ENCODE measurements at regions not wholly inside any gene's neighbourhood (a gene's known extent, or its start where the extent isn't known, plus 50 kb on each side); places are given as distances from the start of the nearest gene placed in this dataset.
"Not testable (repeated sequence)": the region's sequence is repeated elsewhere in the genome, so short reads cannot be mapped to it uniquely, and the experiment has no call there.

DNA sequence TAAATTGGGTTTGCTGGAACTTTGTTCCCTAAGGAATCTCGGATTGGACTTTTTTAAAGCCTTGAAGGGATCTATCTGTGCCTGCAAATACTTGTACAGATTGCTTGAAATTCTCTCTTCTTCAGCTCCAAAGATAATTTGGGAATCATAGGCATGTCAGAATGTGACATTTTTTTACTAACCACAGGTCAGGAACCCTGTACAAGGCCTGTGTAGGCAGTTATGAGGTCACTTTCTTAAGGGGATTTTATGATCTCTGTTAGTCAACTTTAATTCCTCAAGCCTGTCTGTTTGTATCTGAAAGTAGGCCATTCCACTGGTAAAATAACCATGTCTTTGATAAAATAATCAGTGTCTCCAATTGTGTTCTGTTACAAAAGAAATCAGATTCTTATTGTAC lies 369.9 kb upstream of the NPAP1 start:
- H3K9me3 ChIP-seq; H3K27ac ChIP-seq (ENCODE audit: low read length); H3K27ac Mint-ChIP-seq; DNase-seq; H3K4me1 ChIP-seq (ENCODE audit: control insufficient read depth in 1 of 2, extremely low read depth in 1 of 2, insufficient read depth in 2 of 2, low read length in 2 of 2); H3K27me3 ChIP-seq (replicated peaks in 1 of 2; ENCODE audit: control insufficient read depth in 2 of 2, extremely low read depth in 1 of 2, insufficient read depth in 2 of 2, low read length in 1 of 2); H3K4me1 Mint-ChIP-seq; POLR2A ChIA-PET; H3K36me3 Mint-ChIP-seq; H3K27me3 Mint-ChIP-seq; ATAC-seq (replicated peaks in 1 of 4); H3K4me3 Mint-ChIP-seq; H3K4me3 ChIP-seq (ENCODE audit: control insufficient read depth in 1 of 2, extremely low read depth in 1 of 2, low read length in 1 of 2); H3K36me3 ChIP-seq (ENCODE audit: control insufficient read depth in 2 of 2, extremely low read depth in 1 of 2, insufficient read depth in 1 of 2, low read length in 1 of 2); CTCF ChIA-PET: not testable (repeated sequence)
- no CpG with 5 or more reads among the region's 1 CpG for WGBS (ENCODE audit: insufficient coverage)
- peaks cover 2 to 18% (median 11%) of the 10 kb centered on the region in 3 donors for H3K9me3 Mint-ChIP-seq

DNA sequence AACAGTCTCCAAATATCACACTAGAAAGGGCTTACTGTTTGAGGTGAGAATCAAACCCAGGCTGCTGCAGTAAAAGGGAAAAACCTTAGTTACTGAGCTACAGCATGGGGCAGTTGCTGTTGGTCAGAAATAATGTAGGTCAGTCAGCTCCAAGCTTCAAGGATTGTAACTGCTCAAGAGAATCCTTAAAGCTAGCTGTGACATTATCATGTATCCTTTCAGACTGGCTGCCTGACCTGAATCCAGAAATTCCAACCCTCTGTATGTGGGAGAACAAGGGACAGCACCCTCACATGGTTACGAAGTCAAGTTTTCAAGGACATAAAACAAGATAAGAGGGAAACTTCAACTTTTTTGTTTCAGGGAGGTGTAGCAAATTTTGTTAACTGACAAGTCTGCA lies 365.9 kb upstream of the NPAP1 start:
- ATAC-seq (replicated peaks in 1 of 4); H3K4me1 ChIP-seq (ENCODE audit: control insufficient read depth in 1 of 2, extremely low read depth in 1 of 2, insufficient read depth in 2 of 2, low read length in 2 of 2); H3K36me3 Mint-ChIP-seq; H3K9me3 Mint-ChIP-seq; H3K4me3 Mint-ChIP-seq; H3K9me3 ChIP-seq; H3K27ac Mint-ChIP-seq; H3K27ac ChIP-seq (ENCODE audit: low read length); H3K27me3 ChIP-seq (replicated peaks in 1 of 2; ENCODE audit: control insufficient read depth in 2 of 2, extremely low read depth in 1 of 2, insufficient read depth in 2 of 2, low read length in 1 of 2); CTCF ChIA-PET; H3K36me3 ChIP-seq (ENCODE audit: control insufficient read depth in 2 of 2, extremely low read depth in 1 of 2, insufficient read depth in 1 of 2, low read length in 1 of 2); DNase-seq; H3K4me1 Mint-ChIP-seq; POLR2A ChIA-PET; H3K27me3 Mint-ChIP-seq; H3K4me3 ChIP-seq (ENCODE audit: control insufficient read depth in 1 of 2, extremely low read depth in 1 of 2, low read length in 1 of 2): not testable (repeated sequence)
- 100% methylated on average over 1 of the region's 1 CpG for WGBS (ENCODE audit: insufficient coverage)

DNA sequence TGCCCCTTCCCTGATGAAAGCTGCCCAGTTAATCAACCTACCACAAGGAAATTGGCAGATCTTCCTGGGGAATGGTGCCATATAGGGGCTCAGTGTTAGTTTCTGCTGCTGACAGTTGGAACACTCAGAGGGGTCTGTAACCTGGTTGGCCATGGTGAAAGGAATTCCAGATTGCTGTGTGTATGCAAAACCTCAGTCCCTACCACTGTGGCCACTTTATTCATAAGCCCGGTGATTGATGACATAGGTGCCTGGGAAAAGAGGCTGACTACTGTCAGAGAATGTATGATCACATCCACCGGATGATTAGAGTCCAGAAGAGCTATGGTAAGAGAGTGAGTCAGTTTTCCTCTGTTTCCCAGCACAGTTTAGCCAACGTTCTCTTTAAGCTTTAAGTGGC lies 363.9 kb upstream of the NPAP1 start:
- H3K36me3 Mint-ChIP-seq; DNase-seq; H3K4me1 Mint-ChIP-seq; H3K9me3 ChIP-seq; POLR2A ChIA-PET; H3K27ac Mint-ChIP-seq; H3K4me3 Mint-ChIP-seq; H3K4me1 ChIP-seq (ENCODE audit: control insufficient read depth in 1 of 2, extremely low read depth in 1 of 2, insufficient read depth in 2 of 2, low read length in 2 of 2); H3K9me3 Mint-ChIP-seq; H3K27me3 ChIP-seq (replicated peaks in 1 of 2; ENCODE audit: control insufficient read depth in 2 of 2, extremely low read depth in 1 of 2, insufficient read depth in 2 of 2, low read length in 1 of 2); H3K36me3 ChIP-seq (ENCODE audit: control insufficient read depth in 2 of 2, extremely low read depth in 1 of 2, insufficient read depth in 1 of 2, low read length in 1 of 2); H3K4me3 ChIP-seq (ENCODE audit: control insufficient read depth in 1 of 2, extremely low read depth in 1 of 2, low read length in 1 of 2); H3K27ac ChIP-seq (ENCODE audit: low read length); ATAC-seq (replicated peaks in 1 of 4); H3K27me3 Mint-ChIP-seq: not testable (repeated sequence)
- CTCF ChIA-PET: interaction anchor here in 1 of 2 donors (0.6 kb wide), 1 partner anchor 44 kb away, joined by 4 read pairs; no protein-coding TSS in a partner anchor
- 60% methylated on average over 1 of the region's 3 CpGs for WGBS (ENCODE audit: insufficient coverage)

GRCh38 chr15:24316326-24316725 lies 359.2 kb upstream of the NPAP1 start:
- H3K36me3 ChIP-seq (ENCODE audit: control insufficient read depth in 2 of 2, extremely low read depth in 1 of 2, insufficient read depth in 1 of 2, low read length in 1 of 2); DNase-seq; H3K27ac Mint-ChIP-seq; H3K4me3 Mint-ChIP-seq; ATAC-seq (replicated peaks in 1 of 4); H3K4me1 Mint-ChIP-seq; H3K9me3 ChIP-seq; H3K27ac ChIP-seq (ENCODE audit: low read length); H3K36me3 Mint-ChIP-seq; H3K4me1 ChIP-seq (ENCODE audit: control insufficient read depth in 1 of 2, extremely low read depth in 1 of 2, insufficient read depth in 2 of 2, low read length in 2 of 2); H3K27me3 Mint-ChIP-seq; H3K4me3 ChIP-seq (ENCODE audit: control insufficient read depth in 1 of 2, extremely low read depth in 1 of 2, low read length in 1 of 2); H3K27me3 ChIP-seq (replicated peaks in 1 of 2; ENCODE audit: control insufficient read depth in 2 of 2, extremely low read depth in 1 of 2, insufficient read depth in 2 of 2, low read length in 1 of 2); POLR2A ChIA-PET: not testable (repeated sequence)
- 20% methylated on average over 1 of the region's 3 CpGs for WGBS (ENCODE audit: insufficient coverage)
- CTCF ChIA-PET: interaction anchor here in 1 of 2 donors (0.6 kb wide), 1 partner anchor 94 kb away, joined by 4 read pairs; no protein-coding TSS in a partner anchor
- peaks cover 0 to 16% (median 5%) of the 10 kb centered on the region in 3 donors for H3K9me3 Mint-ChIP-seq

GRCh38 chr15:24318981-24319380 lies 356.6 kb upstream of the NPAP1 start:
- Histone ChIP-seq H3K4me3 (ENCODE audit: control insufficient read depth in 1 of 2, extremely low read depth in 1 of 2, low read length in 1 of 2) (no peak overlapping the region), H3K9me3 (no peaks in the 10 kb centered on the region), H3K27me3 (replicated peaks in 1 of 2; ENCODE audit: control insufficient read depth in 2 of 2, extremely low read depth in 1 of 2, insufficient read depth in 2 of 2, low read length in 1 of 2) (no peaks in the 10 kb centered on the region), H3K27ac (ENCODE audit: low read length) (no peak overlapping the region), H3K36me3 (ENCODE audit: control insufficient read depth in 2 of 2, extremely low read depth in 1 of 2, insufficient read depth in 1 of 2, low read length in 1 of 2) (no peaks in the 10 kb centered on the region), H3K4me1 (ENCODE audit: control insufficient read depth in 1 of 2, extremely low read depth in 1 of 2, insufficient read depth in 2 of 2, low read length in 2 of 2) (no peaks in the 10 kb centered on the region)
- DNase-seq: no peak
- ATAC-seq (replicated peaks in 1 of 4): no peak
- ChIA-PET CTCF (no interaction called here), POLR2A (no interaction called here)
- Mint-ChIP-seq H3K4me1 (no peaks in the 10 kb centered on the region), H3K36me3 (no peaks in the 10 kb centered on the region), H3K27ac (no peak overlapping the region), H3K4me3 (no peak overlapping the region), H3K27me3 (no peaks in the 10 kb centered on the region), H3K9me3 (peaks cover 0 to 13% (median 5%) of the 10 kb centered on the region in 3 donors)

GRCh38 chr15:24324096-24324495 lies 351.5 kb upstream of the NPAP1 start:
- H3K9me3 Mint-ChIP-seq; H3K4me1 Mint-ChIP-seq; H3K27ac Mint-ChIP-seq; CTCF ChIA-PET; ATAC-seq (replicated peaks in 1 of 4); H3K4me3 Mint-ChIP-seq; H3K4me1 ChIP-seq (ENCODE audit: control insufficient read depth in 1 of 2, extremely low read depth in 1 of 2, insufficient read depth in 2 of 2, low read length in 2 of 2); H3K27me3 Mint-ChIP-seq; DNase-seq; H3K36me3 Mint-ChIP-seq; H3K36me3 ChIP-seq (ENCODE audit: control insufficient read depth in 2 of 2, extremely low read depth in 1 of 2, insufficient read depth in 1 of 2, low read length in 1 of 2); POLR2A ChIA-PET; H3K27me3 ChIP-seq (replicated peaks in 1 of 2; ENCODE audit: control insufficient read depth in 2 of 2, extremely low read depth in 1 of 2, insufficient read depth in 2 of 2, low read length in 1 of 2); H3K9me3 ChIP-seq; H3K4me3 ChIP-seq (ENCODE audit: control insufficient read depth in 1 of 2, extremely low read depth in 1 of 2, low read length in 1 of 2); H3K27ac ChIP-seq (ENCODE audit: low read length): not testable (repeated sequence)
- 77% methylated on average over 3 of the region's 5 CpGs for WGBS (ENCODE audit: insufficient coverage)

DNA sequence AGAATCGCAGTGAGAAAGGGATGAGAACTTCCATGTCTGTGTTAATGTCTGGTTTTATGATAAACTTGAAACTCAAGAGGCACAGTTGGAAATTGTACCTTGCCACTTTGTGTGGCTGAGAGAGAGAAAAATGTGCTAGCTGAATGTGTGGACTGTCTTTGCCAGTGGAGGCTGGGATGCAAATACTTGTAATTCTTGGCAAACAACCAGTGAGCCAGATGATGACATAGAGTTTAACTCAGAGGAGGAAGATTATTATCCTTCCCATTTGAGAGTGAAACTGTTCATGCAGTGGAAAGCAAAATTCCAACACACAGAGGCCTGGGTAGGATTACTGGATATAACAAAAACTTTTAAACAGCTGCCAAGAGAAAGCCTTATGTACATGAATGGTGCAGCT lies 349.1 kb upstream of the NPAP1 start:
- H3K4me1 Mint-ChIP-seq; H3K9me3 Mint-ChIP-seq; H3K27me3 ChIP-seq (replicated peaks in 1 of 2; ENCODE audit: control insufficient read depth in 2 of 2, extremely low read depth in 1 of 2, insufficient read depth in 2 of 2, low read length in 1 of 2); H3K27ac Mint-ChIP-seq; H3K4me3 ChIP-seq (ENCODE audit: control insufficient read depth in 1 of 2, extremely low read depth in 1 of 2, low read length in 1 of 2); ATAC-seq (replicated peaks in 1 of 4); DNase-seq; H3K27ac ChIP-seq (ENCODE audit: low read length); H3K27me3 Mint-ChIP-seq; POLR2A ChIA-PET; H3K36me3 ChIP-seq (ENCODE audit: control insufficient read depth in 2 of 2, extremely low read depth in 1 of 2, insufficient read depth in 1 of 2, low read length in 1 of 2); H3K9me3 ChIP-seq; H3K4me3 Mint-ChIP-seq; H3K4me1 ChIP-seq (ENCODE audit: control insufficient read depth in 1 of 2, extremely low read depth in 1 of 2, insufficient read depth in 2 of 2, low read length in 2 of 2); CTCF ChIA-PET; H3K36me3 Mint-ChIP-seq: not testable (repeated sequence)
- WGBS (ENCODE audit: insufficient coverage): 88% methylated on average over 1 of the region's 1 CpG

Data from T-cell (primary cell).